LNCAP (cell line): ENCODE measurements at regions not wholly inside any gene's neighbourhood (a gene's known extent, or its start where the extent isn't known, plus 50 kb on each side); places are given as distances from the start of the nearest gene placed in this dataset.

Source experiments
- CTCF ChIP-seq: fragments of 450-650 bp; IDR thresholded peaks from 2 replicates; pipeline ENCODE4 v1.5.1; 2017; ENCODE audit warnings: mild to moderate bottlenecking

GRCh38 chr3:22360970-22361369 lies 610.0 kb upstream of the ZNF385D start:
- TF ChIP-seq CTCF, result no peak

- no peak for TF ChIP-seq CTCF
Observed at GRCh38 chr3:22361521-22361920, 610.5 kb upstream of the ZNF385D start.

GRCh38 chr3:22364851-22365250 lies 613.8 kb upstream of the ZNF385D start:
- TF ChIP-seq CTCF, result no peak

GRCh38 chr3:22366781-22367180 lies 615.8 kb upstream of the ZNF385D start:
- TF ChIP-seq CTCF, result no peak

GRCh38 chr3:22371036-22371435 lies 620.0 kb upstream of the ZNF385D start:
- no peak for TF ChIP-seq CTCF

- TF ChIP-seq CTCF, result no peak
Observed at GRCh38 chr3:22371607-22372291, 620.7 kb upstream of the ZNF385D start.

GRCh38 chr3:22372292-22373062 lies 621.5 kb upstream of the ZNF385D start:
- no peak for TF ChIP-seq CTCF
